GM10266 (cell line): ENCODE measurements at regions not wholly inside any gene's neighbourhood (a gene's known extent, or its start where the extent isn't known, plus 50 kb on each side); places are given as distances from the start of the nearest gene placed in this dataset.

ENCODE experiments used
- DNase-seq: peaks from one replicate; pipeline ENCODE4 v3.0.0; 2012; ENCODE audit errors: extremely low spot score
- TF ChIP-seq, protein P1 (sequence below): IDR thresholded peaks from 2 replicates; pipeline ENCODE4 v1.5.1; 2012; ENCODE audit warnings: mild to moderate bottlenecking, low read depth; ENCODE audit not compliant: control insufficient read depth, insufficient read depth; ENCODE audit errors: missing control alignments

DNA sequence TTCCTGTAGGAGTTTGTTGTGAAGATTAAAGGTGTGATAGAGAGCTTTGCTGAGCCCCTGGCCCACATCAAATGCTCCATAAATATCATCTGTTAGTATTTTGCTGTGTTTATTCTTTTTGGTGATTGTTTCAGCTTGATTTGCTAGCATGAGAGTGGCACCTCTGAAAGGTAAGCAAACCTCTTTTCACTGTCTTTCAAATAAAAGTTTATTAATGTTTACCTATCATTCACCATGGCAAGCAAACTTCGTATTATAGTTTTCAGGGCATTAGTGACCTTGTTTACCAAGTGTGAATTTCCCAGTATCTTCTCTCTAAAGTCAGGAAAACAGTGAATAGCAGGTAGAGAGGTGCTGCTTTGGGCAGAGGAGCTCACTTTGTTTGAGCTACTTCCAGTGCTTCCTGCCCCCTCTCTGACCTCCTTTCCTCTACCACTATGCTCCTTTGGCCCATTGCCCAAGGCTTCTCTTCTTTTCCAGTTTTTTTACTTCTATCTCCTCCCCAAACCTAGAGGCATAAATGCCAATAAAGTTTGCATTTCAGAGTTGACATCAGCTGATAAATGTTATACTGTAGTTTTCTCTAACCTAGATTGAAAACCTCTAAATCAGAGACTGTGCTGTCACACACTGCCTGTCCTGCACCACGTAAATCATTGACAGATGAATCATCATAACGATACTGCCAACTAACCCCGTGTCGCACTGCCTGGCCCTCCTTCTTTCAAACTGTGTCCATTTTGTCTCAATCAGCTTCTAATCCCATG, 569.0 kb downstream of the TUSC7 start:
- DNase-seq: no peak
- TF ChIP-seq, protein P1, sequence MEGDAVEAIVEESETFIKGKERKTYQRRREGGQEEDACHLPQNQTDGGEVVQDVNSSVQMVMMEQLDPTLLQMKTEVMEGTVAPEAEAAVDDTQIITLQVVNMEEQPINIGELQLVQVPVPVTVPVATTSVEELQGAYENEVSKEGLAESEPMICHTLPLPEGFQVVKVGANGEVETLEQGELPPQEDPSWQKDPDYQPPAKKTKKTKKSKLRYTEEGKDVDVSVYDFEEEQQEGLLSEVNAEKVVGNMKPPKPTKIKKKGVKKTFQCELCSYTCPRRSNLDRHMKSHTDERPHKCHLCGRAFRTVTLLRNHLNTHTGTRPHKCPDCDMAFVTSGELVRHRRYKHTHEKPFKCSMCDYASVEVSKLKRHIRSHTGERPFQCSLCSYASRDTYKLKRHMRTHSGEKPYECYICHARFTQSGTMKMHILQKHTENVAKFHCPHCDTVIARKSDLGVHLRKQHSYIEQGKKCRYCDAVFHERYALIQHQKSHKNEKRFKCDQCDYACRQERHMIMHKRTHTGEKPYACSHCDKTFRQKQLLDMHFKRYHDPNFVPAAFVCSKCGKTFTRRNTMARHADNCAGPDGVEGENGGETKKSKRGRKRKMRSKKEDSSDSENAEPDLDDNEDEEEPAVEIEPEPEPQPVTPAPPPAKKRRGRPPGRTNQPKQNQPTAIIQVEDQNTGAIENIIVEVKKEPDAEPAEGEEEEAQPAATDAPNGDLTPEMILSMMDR: no peak

DNA sequence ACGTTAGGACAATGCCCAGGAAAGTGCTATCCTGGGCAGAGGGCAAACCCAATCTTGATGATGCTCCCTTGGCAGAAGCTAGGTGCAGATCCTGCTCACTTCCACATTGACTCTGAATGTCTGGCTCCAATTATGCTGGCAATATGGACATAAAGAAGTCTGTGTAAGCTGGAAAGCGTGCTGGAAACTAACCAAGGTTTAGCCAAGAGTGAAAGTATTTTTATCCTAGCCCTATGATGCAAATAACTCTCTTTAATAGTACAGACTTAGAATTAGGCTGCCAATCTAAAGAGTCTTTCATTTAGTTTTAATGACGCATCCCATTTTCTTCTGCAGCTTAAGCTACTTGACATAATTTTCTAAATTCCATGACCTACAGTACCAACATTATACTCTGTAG, 571.8 kb downstream of the TUSC7 start:
- no peak for DNase-seq
- TF ChIP-seq, protein P1: no peak

DNA sequence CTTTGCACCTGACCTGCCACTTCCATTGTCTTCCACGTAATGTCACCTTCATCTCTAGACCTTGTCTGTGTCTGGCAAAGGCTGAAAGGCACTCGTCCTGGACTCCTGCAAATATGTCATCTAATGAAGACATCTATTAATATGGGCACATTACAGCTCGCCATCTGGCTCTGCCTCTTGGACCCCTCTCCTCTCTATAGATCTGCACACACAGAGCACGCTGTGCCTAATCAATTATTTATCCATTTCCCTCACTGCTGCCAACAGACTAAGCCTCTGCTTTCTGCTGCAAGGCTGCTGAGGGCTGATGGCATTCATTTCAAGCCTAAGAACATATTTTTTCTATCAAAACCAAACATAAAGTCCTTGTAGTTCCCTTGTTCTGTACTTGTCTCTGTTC, 573.0 kb downstream of the TUSC7 start:
- no peak for DNase-seq
- TF ChIP-seq, protein P1: no peak

DNA sequence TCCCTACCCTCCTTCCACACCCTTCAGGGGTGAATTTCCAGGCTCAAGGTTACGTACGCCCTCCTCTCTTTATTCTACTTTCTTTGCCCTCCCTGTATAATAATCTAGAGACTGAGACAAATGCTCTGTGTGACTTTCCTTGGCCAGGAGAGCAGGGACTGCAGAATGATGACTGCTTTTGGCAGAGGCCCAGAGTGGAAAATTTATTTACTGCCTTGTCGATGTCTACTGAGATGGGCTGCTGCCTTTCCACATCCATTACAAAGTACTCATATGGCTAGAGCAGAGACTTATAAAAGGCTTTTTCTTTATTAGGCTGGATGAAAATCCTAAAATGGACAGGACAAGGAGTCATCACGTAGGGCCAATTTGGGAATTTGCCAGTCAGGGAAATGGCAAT, 576.2 kb downstream of the TUSC7 start:
- no peak for DNase-seq

DNA sequence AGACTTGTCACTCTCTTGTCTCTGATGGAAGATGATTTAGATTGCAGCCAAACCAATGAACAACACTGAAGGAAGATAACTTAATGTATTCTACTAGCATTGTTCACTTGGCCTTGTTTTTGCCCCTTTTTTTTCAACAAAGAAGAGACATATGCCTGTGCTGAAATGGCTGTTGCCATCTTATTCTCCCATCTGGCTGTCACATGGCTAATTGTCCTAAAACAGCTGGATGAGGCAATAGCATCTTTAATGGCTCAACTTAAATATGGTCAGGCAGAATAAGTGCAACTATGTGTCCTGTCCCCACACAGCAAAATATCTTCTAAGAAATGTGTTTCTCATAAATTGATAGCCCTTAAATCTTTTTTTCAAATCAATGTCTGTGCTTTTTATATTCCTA, 576.9 kb downstream of the TUSC7 start:
- TF ChIP-seq, protein P1: no peak
- DNase-seq: no peak

More for the DNA sequence above, 576.2 kb downstream of the TUSC7 start:
- TF ChIP-seq, protein P1: no peak

DNA sequence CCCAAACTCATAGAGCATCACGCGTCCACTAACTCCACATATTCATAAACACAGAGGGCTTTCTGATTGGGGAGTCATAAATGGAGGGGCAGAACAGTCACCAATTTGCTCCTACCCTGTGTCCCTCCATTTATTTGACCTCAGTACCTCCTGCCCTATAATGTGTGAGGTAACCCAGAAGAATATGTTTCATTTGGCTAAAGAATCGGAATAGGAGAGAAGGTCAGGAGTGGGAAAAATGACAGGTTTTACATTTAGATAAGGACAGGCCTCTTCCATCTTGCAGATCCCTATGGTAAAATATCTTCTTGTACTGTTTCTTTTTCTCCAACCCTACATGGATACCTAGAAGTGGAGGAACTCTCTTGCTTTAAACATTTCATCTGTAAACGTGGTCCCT, 578.0 kb downstream of the TUSC7 start:
- no peak for DNase-seq
- TF ChIP-seq, protein P1: no peak

DNA sequence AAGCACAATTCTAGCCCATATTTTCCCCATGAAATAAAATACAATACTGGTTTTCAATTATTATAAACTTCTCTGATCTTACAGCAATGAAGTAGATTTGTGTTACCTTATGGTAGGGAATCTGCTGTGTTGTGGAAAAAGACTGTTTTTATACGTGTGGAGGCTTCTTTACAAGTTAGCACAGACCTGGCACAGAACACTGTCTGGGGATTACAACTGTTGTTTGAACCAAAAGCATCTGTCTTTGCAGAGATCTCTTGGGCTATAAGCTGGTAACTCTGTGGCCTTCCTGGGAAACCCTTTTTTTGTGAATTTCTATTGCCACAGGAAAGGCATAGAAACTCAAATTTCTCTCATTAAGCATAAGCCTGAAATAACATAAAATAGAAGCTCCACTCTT, 581.9 kb downstream of the TUSC7 start:
- TF ChIP-seq, protein P1: no peak
- no peak for DNase-seq
